AG09309 (cell line): ENCODE measurements at regions not wholly inside any gene's neighbourhood (a gene's known extent, or its start where the extent isn't known, plus 50 kb on each side); places are given as distances from the start of the nearest gene placed in this dataset.

Experiments
- DNase-seq: peaks from one replicate; pipeline ENCODE4 v3.0.0-alpha.2; 2010; ENCODE audit warnings: low read depth
- H3K4me3 ChIP-seq: 2 replicates; pipeline ENCODE4 v1.5.1; 2011; ENCODE audit warnings: mild to moderate bottlenecking, low read depth, low read length, moderate library complexity; ENCODE audit not compliant: control insufficient read depth
- TF ChIP-seq, protein P1 (sequence below): IDR thresholded peaks from 2 replicates; pipeline ENCODE4 v1.5.1; 2011; ENCODE audit warnings: mild to moderate bottlenecking, low read depth, low read length, inconsistent platforms; ENCODE audit not compliant: insufficient read depth, control insufficient read depth; ENCODE audit errors: missing control alignments

DNA sequence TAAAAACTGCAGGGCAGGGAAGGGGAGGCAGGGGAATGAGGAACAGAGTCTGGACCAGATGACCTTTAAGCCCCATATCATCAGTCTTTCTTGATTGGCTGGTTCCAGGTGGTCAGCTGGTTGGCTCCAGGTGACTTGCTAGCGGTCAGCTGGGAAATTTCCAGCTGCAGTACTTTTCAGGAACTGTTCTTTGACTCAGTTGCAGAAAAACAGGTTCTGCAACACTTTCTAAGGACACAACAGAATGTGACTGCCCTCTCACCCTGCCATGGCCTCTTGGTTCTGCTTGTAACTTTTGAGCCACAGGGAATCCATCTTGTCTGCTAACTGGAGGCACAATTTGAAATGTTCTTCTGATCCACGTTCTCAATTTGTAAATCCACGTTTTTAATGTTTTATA, 278.3 kb upstream of the LRATD1 start:
- TF ChIP-seq, protein P1, sequence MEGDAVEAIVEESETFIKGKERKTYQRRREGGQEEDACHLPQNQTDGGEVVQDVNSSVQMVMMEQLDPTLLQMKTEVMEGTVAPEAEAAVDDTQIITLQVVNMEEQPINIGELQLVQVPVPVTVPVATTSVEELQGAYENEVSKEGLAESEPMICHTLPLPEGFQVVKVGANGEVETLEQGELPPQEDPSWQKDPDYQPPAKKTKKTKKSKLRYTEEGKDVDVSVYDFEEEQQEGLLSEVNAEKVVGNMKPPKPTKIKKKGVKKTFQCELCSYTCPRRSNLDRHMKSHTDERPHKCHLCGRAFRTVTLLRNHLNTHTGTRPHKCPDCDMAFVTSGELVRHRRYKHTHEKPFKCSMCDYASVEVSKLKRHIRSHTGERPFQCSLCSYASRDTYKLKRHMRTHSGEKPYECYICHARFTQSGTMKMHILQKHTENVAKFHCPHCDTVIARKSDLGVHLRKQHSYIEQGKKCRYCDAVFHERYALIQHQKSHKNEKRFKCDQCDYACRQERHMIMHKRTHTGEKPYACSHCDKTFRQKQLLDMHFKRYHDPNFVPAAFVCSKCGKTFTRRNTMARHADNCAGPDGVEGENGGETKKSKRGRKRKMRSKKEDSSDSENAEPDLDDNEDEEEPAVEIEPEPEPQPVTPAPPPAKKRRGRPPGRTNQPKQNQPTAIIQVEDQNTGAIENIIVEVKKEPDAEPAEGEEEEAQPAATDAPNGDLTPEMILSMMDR = no peak
- no peak for DNase-seq
- no peak overlapping the region for H3K4me3 ChIP-seq

DNA sequence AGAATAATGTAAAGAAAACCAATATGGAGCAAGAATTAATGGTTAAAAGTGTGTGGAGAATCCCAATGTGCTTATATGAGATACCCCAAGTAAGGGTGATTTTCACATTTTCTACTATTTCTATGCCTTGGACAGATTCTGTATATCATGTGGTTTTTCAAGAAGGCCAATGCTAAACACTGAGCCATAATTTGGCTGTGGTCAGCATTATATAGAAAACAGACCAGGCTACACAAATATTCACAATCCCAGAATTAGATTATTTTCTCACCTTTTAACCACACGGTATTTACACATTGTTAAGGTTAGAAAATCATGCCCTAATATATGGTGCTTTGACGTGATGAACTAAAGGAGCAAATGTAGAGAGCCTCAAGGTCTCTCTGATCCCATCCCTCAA, 277.4 kb upstream of the LRATD1 start:
- TF ChIP-seq, protein P1 = no peak
- DNase-seq = no peak

DNA sequence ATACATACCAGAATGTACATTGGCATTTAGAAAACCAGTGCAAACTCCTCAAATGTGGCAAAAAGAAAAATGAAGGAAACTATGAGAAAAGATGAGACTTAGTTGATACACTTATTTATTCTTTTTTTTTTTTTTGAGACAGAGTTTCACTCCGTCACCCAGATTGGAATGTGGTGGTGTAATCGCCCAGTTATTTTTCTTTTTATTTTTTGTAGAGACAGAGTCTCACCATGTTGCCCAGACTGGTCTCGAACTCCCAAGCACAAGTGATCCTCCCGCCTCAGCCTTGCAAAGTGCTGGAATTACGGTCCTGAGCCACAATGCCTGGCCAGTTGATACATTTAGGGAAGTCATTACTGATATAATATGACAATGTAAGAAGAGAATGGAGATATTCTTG, 274.2 kb upstream of the LRATD1 start:
- no peak for DNase-seq
- TF ChIP-seq, protein P1 = no peak
- no peak overlapping the region for H3K4me3 ChIP-seq

More for the DNA sequence above, 277.4 kb upstream of the LRATD1 start:
- no peak overlapping the region for H3K4me3 ChIP-seq

DNA sequence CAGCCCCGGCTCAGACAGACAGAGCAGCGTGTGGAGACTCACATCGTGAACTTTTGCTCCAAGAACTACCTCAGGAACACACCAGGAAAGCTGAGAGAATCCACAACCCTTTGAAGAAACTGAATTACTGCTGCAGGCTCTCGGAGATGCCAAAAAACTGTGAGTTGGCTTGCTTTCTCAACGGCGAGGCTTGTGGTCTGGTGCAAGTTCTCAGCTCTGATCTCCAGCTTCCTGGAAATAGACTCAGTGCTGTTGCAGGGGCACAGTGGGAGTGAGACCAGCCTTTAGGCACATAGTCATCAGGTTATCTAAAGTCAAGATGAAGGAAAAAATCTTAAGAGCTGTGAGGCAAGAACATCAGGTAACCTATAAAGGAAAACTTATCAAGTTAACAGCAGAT, 273.7 kb upstream of the LRATD1 start:
- TF ChIP-seq, protein P1 = no peak
- no peak for DNase-seq
- H3K4me3 ChIP-seq = no peak overlapping the region

DNA sequence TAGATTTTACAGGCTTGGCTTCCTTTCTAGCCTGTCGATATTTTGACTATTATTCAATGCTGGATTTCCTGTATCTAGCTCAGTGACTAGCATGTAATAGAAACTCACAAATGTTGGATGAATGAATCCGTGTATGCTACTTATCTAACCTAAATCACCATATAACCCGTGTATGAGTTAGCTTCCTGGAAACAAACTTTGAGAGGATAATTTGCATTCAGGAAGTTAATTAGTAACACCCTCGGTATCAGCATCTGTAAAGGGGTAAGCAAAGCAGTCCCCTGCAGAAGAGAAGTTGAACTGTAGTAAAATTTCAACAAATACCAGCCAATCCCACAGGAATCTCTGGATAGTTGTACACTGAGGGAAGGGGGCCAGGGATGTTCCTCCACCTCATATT, 269.4 kb upstream of the LRATD1 start:
- no peak for DNase-seq
- TF ChIP-seq, protein P1 = no peak
- no peak overlapping the region for H3K4me3 ChIP-seq

DNA sequence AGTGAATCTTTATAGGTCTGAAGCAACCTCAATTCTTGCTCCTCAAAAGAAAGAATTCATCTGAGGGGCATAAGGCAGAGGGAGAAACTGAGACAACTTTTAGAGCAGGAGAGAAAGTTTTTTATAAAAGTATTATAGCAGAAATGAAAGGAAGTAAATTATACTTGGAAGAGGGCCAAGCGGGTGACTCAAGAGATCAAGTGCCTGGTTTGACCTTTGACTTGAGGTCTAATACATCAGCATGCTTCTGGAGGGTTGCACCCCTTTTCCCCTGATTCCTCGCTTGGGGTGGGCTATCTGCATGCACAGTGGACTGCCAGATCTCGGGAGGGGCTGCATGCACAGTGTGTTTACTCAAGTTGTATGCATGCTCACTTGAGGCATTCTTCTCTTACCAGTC, 268.5 kb upstream of the LRATD1 start:
- DNase-seq = no peak
- TF ChIP-seq, protein P1 = no peak
- H3K4me3 ChIP-seq = no peak overlapping the region

DNA sequence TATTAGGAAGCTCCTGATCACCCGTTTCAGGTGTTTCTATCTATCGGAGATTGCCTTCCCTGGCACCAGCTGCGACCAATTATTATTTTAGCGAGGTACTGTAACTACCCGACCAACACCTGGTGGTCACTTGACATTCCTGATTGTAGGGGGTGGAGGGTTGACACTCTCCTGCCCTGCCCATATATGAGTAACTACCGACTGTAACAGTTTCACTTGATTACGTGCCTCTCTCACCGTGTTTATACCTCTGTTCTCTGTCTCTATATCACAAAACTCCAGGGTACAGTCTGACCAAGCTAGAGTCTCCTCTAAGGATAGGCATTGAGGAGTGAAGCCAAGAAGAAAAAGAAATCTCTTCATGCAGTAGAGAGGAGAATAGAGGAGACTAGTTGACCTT, 268.0 kb upstream of the LRATD1 start:
- no peak for DNase-seq
- TF ChIP-seq, protein P1 = no peak
- no peak overlapping the region for H3K4me3 ChIP-seq
